HG03196 (cell line): ENCODE measurements at regions not wholly inside any gene's neighbourhood (a gene's known extent, or its start where the extent isn't known, plus 50 kb on each side); places are given as distances from the start of the nearest gene placed in this dataset.

Experiments used
- ATAC-seq: cut with Tn5 transposase; IDR thresholded peaks from one replicate; pipeline ENCODE4 v1.9.1; 2021; ENCODE audit not compliant: unreplicated experiment

- no peak for ATAC-seq
Measured at GRCh38 chr16:51924744-51925143, 622.2 kb downstream of the TOX3 start.

GRCh38 chr16:51922476-51922875 is 624.5 kb downstream of the TOX3 start:
- ATAC-seq = no peak

DNA sequence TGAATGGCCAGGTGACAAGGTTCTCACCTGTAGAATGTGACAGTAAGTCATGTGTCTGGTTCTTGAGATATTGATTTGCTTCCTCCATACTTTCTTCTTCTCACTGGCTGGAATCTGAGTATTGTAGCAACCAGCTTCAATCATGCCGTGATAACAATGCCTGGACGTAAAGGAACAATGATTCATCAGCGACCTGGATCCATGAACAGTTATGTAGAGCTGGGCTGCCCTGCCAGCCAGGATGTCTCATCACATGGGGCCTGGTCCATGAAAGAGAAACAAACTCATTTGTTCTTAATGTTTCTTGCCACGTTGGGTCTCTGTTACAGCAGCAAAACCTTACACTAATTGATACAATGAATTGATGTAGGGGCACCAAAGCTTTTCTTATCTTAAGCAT is 627.2 kb downstream of the TOX3 start:
- ATAC-seq = no peak

DNA sequence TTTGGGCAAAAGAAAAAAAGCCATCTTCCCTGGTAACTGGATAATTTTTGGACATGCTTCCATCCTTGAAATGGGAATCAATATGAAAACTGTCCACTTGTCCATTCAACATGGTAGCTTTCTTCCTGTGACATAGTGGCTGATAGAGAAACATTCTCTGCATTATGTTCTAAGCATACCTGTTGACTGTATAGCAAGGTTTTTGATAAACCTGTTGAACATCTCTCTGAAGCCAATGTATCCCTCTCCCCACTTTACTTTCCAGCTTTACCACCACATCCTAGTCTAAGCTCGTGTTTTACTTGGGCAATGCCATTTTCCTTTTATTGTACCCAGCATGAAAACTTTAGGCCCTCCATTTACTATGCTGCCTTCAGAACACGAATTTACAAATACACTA is 630.1 kb downstream of the TOX3 start:
- ATAC-seq = no peak

DNA sequence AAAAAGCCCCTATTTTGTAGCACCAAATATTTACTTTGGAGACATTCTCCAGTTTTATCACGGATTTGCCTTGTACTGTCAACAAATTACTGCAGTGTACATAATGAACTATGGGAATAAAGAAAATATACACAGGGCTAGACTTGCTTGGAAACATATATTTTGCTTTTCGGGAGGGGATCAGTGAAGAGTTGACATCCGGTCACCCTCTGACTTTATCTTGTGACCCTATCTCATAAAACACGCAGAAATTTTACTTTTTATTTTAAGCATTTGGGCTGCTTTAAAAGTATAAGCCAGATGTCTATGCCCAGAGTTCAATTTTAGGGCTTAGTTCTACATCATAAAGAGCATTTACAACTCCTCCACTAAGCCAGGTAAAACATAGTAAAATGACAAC is 630.7 kb downstream of the TOX3 start:
- no peak for ATAC-seq

GRCh38 chr16:51907680-51908079 is 639.3 kb downstream of the TOX3 start:
- ATAC-seq = no peak

DNA sequence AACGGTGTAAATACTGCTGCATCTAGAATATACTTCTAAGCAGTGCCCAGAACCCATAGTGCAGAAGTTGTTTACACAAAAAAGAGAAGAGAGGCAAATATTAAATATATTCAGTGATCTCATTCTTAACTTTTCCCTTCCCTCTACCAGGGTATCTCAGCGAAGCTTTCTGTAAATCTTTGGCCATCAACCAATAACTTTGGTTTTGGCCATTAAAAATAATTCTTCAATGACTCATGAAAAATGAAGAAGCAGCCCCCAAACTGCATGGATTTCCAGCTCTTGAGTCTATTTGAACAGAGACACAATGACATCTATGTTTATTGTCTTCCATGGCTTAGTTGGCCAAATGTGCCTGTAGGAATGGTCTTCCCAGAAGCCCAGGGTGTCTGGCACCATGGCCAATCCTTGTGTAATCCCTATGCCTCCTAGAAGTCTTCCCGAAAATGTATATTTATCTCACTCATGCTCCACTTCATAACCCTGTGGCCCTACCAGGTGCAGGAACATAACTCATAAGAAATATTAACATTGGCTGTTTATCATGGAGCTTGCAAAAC is 646.6 kb downstream of the TOX3 start:
- no peak for ATAC-seq

DNA sequence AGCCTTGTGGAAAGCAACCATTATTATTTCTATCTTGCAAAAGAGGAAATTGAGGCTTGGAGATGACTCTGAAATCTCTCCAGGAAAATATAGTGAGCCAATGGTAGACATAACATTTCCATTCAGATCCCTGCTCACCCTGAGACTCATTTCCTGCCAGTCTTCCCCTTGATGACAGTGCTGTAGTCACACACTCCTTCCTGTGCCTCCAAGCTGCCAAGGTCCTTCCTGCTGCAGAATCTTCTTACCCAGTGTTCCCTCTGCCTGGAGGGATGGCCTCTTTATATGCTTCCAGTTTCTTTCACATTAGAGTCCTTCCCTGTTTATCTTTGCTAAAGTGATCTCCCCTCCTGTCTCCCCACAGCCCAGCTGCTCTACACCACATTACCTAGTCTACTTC is 648.1 kb downstream of the TOX3 start:
- no peak for ATAC-seq

DNA sequence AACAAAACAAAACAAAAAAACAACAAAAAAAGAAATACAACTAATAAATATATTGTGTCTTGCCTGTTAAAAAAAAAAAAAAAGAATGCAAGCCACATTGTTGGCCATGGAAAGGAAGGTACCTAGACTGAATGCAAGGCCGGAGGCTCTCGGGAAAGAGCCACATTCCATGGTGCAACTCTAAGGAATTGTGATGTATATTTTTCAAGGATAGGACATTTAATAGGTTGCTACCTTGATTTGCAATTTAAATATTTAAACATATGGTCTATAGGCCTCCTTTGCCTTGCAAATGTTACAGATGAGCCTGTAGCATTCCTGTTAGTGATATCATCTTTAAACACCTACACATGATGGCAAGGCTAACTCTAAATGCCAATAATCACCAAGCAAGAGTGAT is 650.9 kb downstream of the TOX3 start:
- ATAC-seq = no peak

GRCh38 chr16:51892293-51893007 is 654.5 kb downstream of the TOX3 start:
- no peak for ATAC-seq

- ATAC-seq = no peak
Measured at GRCh38 chr16:51888534-51888933, 658.4 kb downstream of the TOX3 start.

DNA sequence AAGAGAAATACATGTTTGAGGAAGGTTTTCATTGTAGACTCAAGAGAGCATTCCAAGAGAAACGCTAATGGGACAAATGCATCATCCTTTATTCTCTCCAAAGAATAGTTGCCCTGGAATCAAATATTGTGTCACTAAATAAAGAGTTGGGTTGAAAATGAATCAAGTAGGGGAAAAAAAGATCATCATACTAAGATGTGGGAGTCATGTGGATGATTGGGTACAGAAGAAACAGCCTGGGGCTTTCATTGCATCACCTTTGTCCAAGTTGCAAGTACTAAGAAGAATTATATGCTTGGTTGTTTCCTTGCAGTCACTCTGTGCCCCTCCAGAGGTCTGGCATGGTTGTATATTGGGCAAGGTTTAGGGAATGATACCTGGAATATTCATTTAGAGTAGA is 658.9 kb downstream of the TOX3 start:
- ATAC-seq = no peak

GRCh38 chr16:51886456-51886855 is 660.5 kb downstream of the TOX3 start:
- no peak for ATAC-seq

- ATAC-seq = no peak
Measured at GRCh38 chr16:51884773-51885172, 662.2 kb downstream of the TOX3 start.

- no peak for ATAC-seq
Measured at GRCh38 chr16:51881731-51882130, 665.2 kb downstream of the TOX3 start.

DNA sequence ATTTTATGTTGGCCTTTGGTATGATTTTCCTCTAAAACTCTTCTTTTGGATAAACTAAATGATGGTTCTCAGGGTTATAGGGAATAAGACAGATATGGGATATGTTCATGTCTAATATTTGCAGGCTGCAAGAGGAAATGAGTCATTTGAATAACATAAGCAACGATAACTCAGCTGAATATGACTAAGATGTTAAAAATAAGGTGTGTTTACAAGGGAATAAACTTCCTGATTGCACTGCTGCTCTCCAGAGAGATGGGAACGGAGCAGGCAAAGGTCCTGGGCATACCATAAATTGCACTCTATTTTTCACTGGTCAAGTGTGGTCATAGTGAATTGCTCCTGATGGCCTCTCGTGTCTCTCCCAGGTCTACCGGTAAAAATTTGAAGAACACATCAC is 666.2 kb downstream of the TOX3 start:
- ATAC-seq = no peak

- ATAC-seq = no peak
Measured at GRCh38 chr16:51877686-51878085, 669.3 kb downstream of the TOX3 start.

- ATAC-seq = no peak
Measured at GRCh38 chr16:51876934-51877333, 670.0 kb downstream of the TOX3 start.

- no peak for ATAC-seq
Measured at GRCh38 chr16:51876601-51876875, 670.4 kb downstream of the TOX3 start.

DNA sequence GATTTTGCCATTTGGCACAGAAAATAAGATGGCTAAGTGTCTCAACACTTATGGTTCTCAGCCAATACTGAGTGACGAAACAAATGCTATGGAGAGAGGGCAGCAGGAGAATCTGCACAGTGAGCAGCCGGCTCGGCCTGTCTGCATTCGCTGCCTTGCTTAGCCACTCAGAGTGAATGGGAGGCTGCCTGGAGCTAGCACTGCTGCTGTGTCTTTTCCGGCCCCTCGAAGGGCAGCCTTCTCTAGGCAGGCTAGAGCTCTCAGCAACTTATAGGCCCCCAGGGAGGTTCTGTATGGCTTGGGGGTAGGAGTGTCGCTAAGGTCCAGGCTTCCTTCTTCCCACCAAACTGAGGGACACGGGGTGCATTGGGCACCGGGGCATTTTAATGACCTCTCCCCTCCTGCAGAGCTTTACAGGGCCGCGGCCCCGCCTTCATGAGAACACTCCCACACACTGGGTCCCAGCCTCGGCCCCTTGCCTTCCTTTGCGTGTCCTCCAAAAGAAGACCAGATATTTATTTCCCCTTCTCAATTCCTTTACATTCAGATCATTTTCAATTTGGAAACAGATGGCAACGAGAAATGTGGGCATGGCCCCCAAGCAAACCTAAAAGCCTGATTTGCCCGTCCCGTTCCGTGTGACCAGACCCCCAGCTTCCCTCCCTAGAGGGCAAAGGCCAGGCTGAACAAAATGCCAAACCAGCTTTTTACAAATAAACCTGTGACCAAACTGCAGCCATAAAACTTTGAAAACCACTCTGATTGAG is 670.9 kb downstream of the TOX3 start:
- no peak for ATAC-seq

DNA sequence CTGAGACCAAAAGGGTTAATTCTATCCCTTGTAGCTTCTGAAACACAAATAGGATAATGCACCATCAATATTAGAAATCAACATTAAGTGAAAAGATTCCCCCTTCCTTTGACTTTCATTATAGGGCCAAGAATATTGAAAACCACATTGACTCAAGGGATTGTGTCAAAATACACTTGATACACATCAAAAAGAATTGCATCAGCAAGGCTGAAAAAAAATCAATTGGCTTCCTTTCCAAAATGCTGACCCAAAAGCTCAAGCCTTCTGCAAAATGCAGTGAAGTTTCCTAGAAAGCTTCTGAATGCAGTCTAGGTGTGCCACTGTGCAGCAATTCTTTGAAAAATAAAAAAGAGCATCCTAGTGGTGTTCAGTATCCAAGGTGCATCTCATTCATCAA is 674.4 kb downstream of the TOX3 start:
- no peak for ATAC-seq

GRCh38 chr16:51870296-51870854 is 676.6 kb downstream of the TOX3 start:
- no peak for ATAC-seq
